GM12878 (cell line): ENCODE measurements at regions not wholly inside any gene's neighbourhood (a gene's known extent, or its start where the extent isn't known, plus 50 kb on each side); places are given as distances from the start of the nearest gene placed in this dataset.

Source experiments
- ATAC-seq: fragments of 200-7000 bp; cut with Tn5 transposase; 3 replicates; pipeline ENCODE4 v1.9.1; 2020; ENCODE audit warnings: mild to moderate bottlenecking, moderate library complexity
- BruUV-seq: library from RNA; stranded (reverse); fragments of 400-500 nt; replicated peaks from 2 replicates; lab custom pipeline; 2021; lab: Mats Ljungman, UMichigan
- CTCF ChIA-PET: fragments of 300-600 bp; sonication (Branson Sonifier 250); formaldehyde crosslinking; extraction: SDS; loops from one replicate; lab custom pipeline; 2021; ENCODE audit warnings: inconsistent platforms; lab: Yijun Ruan, JAX
- POLR2A ChIA-PET: fragments of 350-600 bp; formaldehyde crosslinking; extraction: SDS; loops from one replicate; lab custom pipeline; 2021; ENCODE audit warnings: inconsistent platforms; lab: Charles Lee
- RAD21 ChIA-PET: fragments of 300-600 bp; sonication (Branson Sonifier 250); formaldehyde crosslinking; loops from one replicate; lab custom pipeline; 2023; ENCODE audit warnings: antibody characterized with exemption; ENCODE audit not compliant: unreplicated experiment; lab: Charles Lee
- SMC1A ChIA-PET: fragments of 300-600 bp; sonication (Branson Sonifier 250); formaldehyde crosslinking; loops from one replicate; lab custom pipeline; 2023; ENCODE audit not compliant: unreplicated experiment, uncharacterized antibody; lab: Charles Lee
- DNase-seq: peaks from one replicate; pipeline ENCODE4 v3.0.0-alpha.2; 2011; ENCODE audit warnings: low read depth, low spot score
- FAIRE-seq: peaks from 3 replicates; lab custom pipeline; 2011; peaks lifted over from hg19 to GRCh38; lab: Jason Lieb, UNC
- H2AFZ ChIP-seq: 2 replicates; pipeline ENCODE4 v1.6.0; 2011; ENCODE audit warnings: low read depth, low read length, control low read depth; ENCODE audit not compliant: control insufficient read depth
- H3K27ac ChIP-seq: 2 replicates; pipeline ENCODE4 v1.5.1; 2011; ENCODE audit warnings: control low read depth; ENCODE audit not compliant: control insufficient read depth, insufficient read depth
- H3K27me3 ChIP-seq, 2 experiments: replicated peaks in 1 of 2; 2 replicates each; pipeline versions ENCODE4 v1.6.0 to v1.6.1; 2011; ENCODE audit warnings: low read length in 1 of 2; ENCODE audit not compliant: control insufficient read depth in 2 of 2, insufficient read depth in 2 of 2
- H3K36me3 ChIP-seq, 2 experiments: 2 replicates each; pipeline ENCODE4 v1.5.1; 2011; ENCODE audit warnings: low read length in 1 of 2; ENCODE audit not compliant: control insufficient read depth in 2 of 2, insufficient read depth in 2 of 2
- H3K4me1 ChIP-seq: 2 replicates; pipeline ENCODE4 v1.6.1; 2011; ENCODE audit warnings: mild to moderate bottlenecking, low read length, moderate library complexity, mixed read lengths; ENCODE audit not compliant: control insufficient read depth, insufficient read depth
- H3K4me2 ChIP-seq: 2 replicates; pipeline ENCODE4 v1.6.0; 2011; ENCODE audit warnings: control low read depth; ENCODE audit not compliant: control insufficient read depth, insufficient read depth
- H3K4me3 ChIP-seq: fragments of 200-600 bp; sonication (generic); 2 replicates; pipeline ENCODE4 v1.5.1; 2016
- H3K79me2 ChIP-seq: 2 replicates; pipeline ENCODE4 v1.6.0; 2011; ENCODE audit warnings: low read length; ENCODE audit not compliant: control insufficient read depth, insufficient read depth
- H3K9ac ChIP-seq: 2 replicates; pipeline ENCODE4 v1.8.0; 2011; ENCODE audit warnings: low read length, control low read depth, mixed read lengths; ENCODE audit not compliant: control insufficient read depth, insufficient read depth
- H3K9me3 ChIP-seq: replicated peaks from 3 replicates; pipeline ENCODE4 v1.5.1; 2011; ENCODE audit warnings: mild to moderate bottlenecking, low read length; ENCODE audit not compliant: control insufficient read depth, insufficient read depth
- H4K20me1 ChIP-seq: 2 replicates; pipeline ENCODE4 v1.6.0; 2011; ENCODE audit not compliant: control insufficient read depth, insufficient read depth
- ASH2L ChIP-seq: fragments of 300-600, 200-600 bp; sonication (generic); IDR thresholded peaks from 2 replicates; pipeline ENCODE4 v1.6.1; 2017; ENCODE audit warnings: low read depth, mild to moderate bottlenecking, borderline replicate concordance
- BMI1 ChIP-seq: fragments of 450-650 bp; IDR thresholded peaks from 2 replicates; pipeline ENCODE4 v1.6.1; 2016; ENCODE audit warnings: mild to moderate bottlenecking, moderate library complexity, borderline replicate concordance
- EGR1 ChIP-seq, 2 experiments: IDR thresholded peaks; 1 replicate in 1 of 2; 2 replicates in 1 of 2; pipeline ENCODE4 v1.6.1; 2011 to 2012; ENCODE audit warnings: low read depth in 2 of 2, low read length in 2 of 2, borderline replicate concordance in 1 of 2, mild to moderate bottlenecking in 1 of 2, moderate library complexity in 1 of 2
- JUNB ChIP-seq: IDR thresholded peaks from 2 replicates; pipeline ENCODE4 v1.6.1; 2016; ENCODE audit warnings: antibody characterized with exemption, mild to moderate bottlenecking
- MEF2A ChIP-seq: IDR thresholded peaks from 2 replicates; pipeline ENCODE4 v1.6.1; 2011; ENCODE audit warnings: low read depth, mild to moderate bottlenecking, low read length, moderate library complexity; ENCODE audit not compliant: insufficient read depth
- NRF1 ChIP-seq: conservative IDR thresholded peaks from 2 replicates; pipeline ENCODE4 v1.6.1; 2011; ENCODE audit warnings: mild to moderate bottlenecking, low read depth, low read length, improper control_type of control experiment
- RAD51 ChIP-seq: fragments of 450-650 bp; IDR thresholded peaks from 2 replicates; pipeline ENCODE4 v1.6.1; 2016; ENCODE audit warnings: moderate library complexity, mild to moderate bottlenecking, inconsistent platforms
- RB1 ChIP-seq: fragments of 450-650 bp; formaldehyde crosslinking; IDR thresholded peaks from 2 replicates; pipeline ENCODE4 v1.6.1; 2017; ENCODE audit warnings: mild to moderate bottlenecking, borderline replicate concordance
- RELB ChIP-seq: fragments of 450-650 bp; IDR thresholded peaks from 2 replicates; pipeline ENCODE4 v1.6.1; 2017; ENCODE audit warnings: low read depth, mild to moderate bottlenecking, moderate library complexity
- RUNX3 ChIP-seq: IDR thresholded peaks from 2 replicates; pipeline ENCODE4 v1.6.1; 2012; ENCODE audit warnings: low read length, inconsistent platforms
- ZNF274 ChIP-seq: IDR thresholded peaks from one replicate; pipeline ENCODE4 v1.8.0; 2011; ENCODE audit not compliant: insufficient read length, insufficient read depth
- WGBS: methylation state at CpG from one replicate; pipeline ENCODE4 v1.1.6; 2016; ENCODE audit warnings: low lambda C conversion rate; ENCODE audit not compliant: insufficient replicate concordance, insufficient coverage; ENCODE audit errors: missing lambda C conversion rate; 5-methylcytosine and 5-hydroxymethylcytosine counted together
- in situ Hi-C: fragments of 300-500 bp; cut with MboI; formaldehyde crosslinking; loops from 9 replicates; pipeline ENCODE4 v1.14.3; 2018; ENCODE audit warnings: mixed read lengths
- intact Hi-C: fragments of 100-400 bp; cut with micrococcal nuclease; formaldehyde crosslinking; loops from one replicate; pipeline ENCODE4 v1.14.2; 2022; ENCODE audit not compliant: unreplicated experiment
- TF ChIP-seq, protein P1 (sequence below): IDR thresholded peaks from 2 replicates; pipeline ENCODE4 v1.6.1; 2011; ENCODE audit warnings: low read depth, low read length, improper control_type of control experiment, borderline replicate concordance
- TF ChIP-seq, protein P2 (sequence below): fragments of 450-650 bp; IDR thresholded peaks from 2 replicates; pipeline ENCODE4 v1.6.1; 2017; ENCODE audit warnings: borderline replicate concordance

GRCh38 chr2:160696087-160696452 lies 202.5 kb upstream of the RBMS1 start:
- FAIRE-seq: no peak
- intact Hi-C loops: no loop called here
- WGBS: 0% methylated on average over 2 of the region's 2 CpGs

More at GRCh38 chr2:160696087-160696452, 202.5 kb upstream of the RBMS1 start:
- no peaks in the 10 kb centered on the region for H3K27me3 ChIP-seq
- in situ Hi-C loops: no loop called here
- H3K4me3 ChIP-seq: no peak overlapping the region
- H3K79me2 ChIP-seq: no peaks in the 10 kb centered on the region
- DNase-seq: no peak
- no TSS peak for BruUV-seq
- SMC1A ChIA-PET: no interaction called here
- no peak overlapping the region for H3K4me2 ChIP-seq
- H3K27ac ChIP-seq: no peak overlapping the region
- no peaks in the 10 kb centered on the region for H3K9me3 ChIP-seq
- RAD21 ChIA-PET: no interaction called here
- no peaks in the 10 kb centered on the region for H3K4me1 ChIP-seq
- no peaks in the 10 kb centered on the region for H4K20me1 ChIP-seq
- H2AFZ ChIP-seq: no peak overlapping the region
- CTCF ChIA-PET: no interaction called here
- no peak overlapping the region for H3K9ac ChIP-seq
- POLR2A ChIA-PET: no interaction called here
- no peak for TF ChIP-seq MEF2A
- TF ChIP-seq JUNB: no peak
- TF ChIP-seq RAD51: no peak
- no peak for TF ChIP-seq BMI1
- no peak for TF ChIP-seq EGR1 (IDR thresholded peaks at IDR 0.05; ENCODE audit: borderline replicate concordance in 1 of 2, low read depth in 2 of 2, low read length in 2 of 2)
- TF ChIP-seq, protein P1, sequence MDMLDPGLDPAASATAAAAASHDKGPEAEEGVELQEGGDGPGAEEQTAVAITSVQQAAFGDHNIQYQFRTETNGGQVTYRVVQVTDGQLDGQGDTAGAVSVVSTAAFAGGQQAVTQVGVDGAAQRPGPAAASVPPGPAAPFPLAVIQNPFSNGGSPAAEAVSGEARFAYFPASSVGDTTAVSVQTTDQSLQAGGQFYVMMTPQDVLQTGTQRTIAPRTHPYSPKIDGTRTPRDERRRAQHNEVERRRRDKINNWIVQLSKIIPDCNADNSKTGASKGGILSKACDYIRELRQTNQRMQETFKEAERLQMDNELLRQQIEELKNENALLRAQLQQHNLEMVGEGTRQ: no peak
- no peak for TF ChIP-seq RUNX3
- TF ChIP-seq ZNF274: no peak
- no peak for TF ChIP-seq NRF1
- no peak for TF ChIP-seq RB1
- TF ChIP-seq, protein P2, sequence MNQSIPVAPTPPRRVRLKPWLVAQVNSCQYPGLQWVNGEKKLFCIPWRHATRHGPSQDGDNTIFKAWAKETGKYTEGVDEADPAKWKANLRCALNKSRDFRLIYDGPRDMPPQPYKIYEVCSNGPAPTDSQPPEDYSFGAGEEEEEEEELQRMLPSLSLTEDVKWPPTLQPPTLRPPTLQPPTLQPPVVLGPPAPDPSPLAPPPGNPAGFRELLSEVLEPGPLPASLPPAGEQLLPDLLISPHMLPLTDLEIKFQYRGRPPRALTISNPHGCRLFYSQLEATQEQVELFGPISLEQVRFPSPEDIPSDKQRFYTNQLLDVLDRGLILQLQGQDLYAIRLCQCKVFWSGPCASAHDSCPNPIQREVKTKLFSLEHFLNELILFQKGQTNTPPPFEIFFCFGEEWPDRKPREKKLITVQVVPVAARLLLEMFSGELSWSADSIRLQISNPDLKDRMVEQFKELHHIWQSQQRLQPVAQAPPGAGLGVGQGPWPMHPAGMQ: no peak
- no peak for TF ChIP-seq ASH2L
- no peak for TF ChIP-seq RELB
- no peaks in the 10 kb centered on the region for H3K36me3 ChIP-seq
- no peak for ATAC-seq
